ENCODE measurements at regions not wholly inside any gene's neighbourhood (a gene's known extent, or its start where the extent isn't known, plus 50 kb on each side); places are given as distances from the start of the nearest gene placed in this dataset.
"Not testable (repeated sequence)": the region's sequence is repeated elsewhere in the genome, so short reads cannot be mapped to it uniquely, and the experiment has no call there.

DNA sequence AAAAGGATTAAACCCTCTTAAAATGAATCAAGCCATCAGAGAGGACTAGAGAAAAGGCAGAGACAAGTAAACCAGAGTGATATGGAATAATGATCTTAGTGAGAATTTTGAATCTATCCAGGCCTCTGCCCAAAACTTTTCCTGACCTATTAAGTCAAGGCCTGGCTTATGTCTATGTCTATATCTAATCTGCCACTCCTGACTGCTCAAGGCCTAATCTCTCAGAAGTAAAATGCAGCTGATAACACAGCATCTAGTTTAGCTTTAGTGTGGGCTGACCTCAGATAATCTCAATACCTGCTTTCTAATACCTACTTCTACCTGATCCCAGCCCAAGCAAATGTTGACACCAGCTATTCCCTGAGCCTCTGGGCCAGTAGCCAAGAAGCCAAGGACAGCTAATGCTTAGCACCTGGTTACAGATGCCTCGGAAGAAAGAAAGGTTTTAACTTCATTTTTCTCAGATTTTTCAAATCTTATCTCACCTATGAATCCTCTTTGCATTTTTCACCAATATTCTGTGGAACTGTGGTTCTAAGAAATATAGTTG lies 1472.5 kb upstream of the SEL1L start:
- H3K4me3 ChIP-seq (ENCODE audit: low read depth, poor library complexity, severe bottlenecking) = no peak overlapping the region
- 54 to 60% methylated on average over 1 of the region's 1 CpG for WGBS, 2 donors
- no peak for DNase-seq (ENCODE audit: low spot score in 2 of 2)
- TF ChIP-seq, protein P1, sequence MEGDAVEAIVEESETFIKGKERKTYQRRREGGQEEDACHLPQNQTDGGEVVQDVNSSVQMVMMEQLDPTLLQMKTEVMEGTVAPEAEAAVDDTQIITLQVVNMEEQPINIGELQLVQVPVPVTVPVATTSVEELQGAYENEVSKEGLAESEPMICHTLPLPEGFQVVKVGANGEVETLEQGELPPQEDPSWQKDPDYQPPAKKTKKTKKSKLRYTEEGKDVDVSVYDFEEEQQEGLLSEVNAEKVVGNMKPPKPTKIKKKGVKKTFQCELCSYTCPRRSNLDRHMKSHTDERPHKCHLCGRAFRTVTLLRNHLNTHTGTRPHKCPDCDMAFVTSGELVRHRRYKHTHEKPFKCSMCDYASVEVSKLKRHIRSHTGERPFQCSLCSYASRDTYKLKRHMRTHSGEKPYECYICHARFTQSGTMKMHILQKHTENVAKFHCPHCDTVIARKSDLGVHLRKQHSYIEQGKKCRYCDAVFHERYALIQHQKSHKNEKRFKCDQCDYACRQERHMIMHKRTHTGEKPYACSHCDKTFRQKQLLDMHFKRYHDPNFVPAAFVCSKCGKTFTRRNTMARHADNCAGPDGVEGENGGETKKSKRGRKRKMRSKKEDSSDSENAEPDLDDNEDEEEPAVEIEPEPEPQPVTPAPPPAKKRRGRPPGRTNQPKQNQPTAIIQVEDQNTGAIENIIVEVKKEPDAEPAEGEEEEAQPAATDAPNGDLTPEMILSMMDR (IDR thresholded peaks at IDR 0.05) = no peak
- TF ChIP-seq POLR2A (IDR thresholded peaks at IDR 0.05) = no peak
- intact Hi-C loops (cut with DNase I; ENCODE audit: low total_unique reads) = no loop called here

DNA sequence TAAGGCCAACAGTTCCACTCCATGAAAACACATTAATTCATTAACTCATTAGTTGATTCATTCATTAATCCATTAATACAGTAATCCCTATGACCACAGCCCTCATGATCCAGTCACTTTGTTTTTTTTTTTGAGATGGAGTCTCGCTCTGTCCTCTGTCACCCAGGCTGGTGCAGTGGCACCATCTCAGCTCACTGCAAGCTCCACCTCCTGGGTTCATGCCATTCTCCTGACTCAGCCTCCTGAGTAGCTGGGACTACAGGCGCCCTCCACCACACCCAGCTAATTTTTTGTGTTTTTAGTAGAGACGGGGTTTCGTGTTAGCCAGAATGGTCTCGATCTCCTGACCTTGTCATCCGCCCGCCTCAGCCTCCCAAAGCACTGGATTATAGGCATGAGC lies 1473.4 kb upstream of the SEL1L start:
- WGBS, 2 donors = 93 to 96% methylated on average over 7 of the region's 7 CpGs
- DNase-seq (ENCODE audit: low spot score in 2 of 2); H3K4me3 ChIP-seq (ENCODE audit: low read depth, poor library complexity, severe bottlenecking); intact Hi-C loops (cut with DNase I; ENCODE audit: low total_unique reads): not testable (repeated sequence)

DNA sequence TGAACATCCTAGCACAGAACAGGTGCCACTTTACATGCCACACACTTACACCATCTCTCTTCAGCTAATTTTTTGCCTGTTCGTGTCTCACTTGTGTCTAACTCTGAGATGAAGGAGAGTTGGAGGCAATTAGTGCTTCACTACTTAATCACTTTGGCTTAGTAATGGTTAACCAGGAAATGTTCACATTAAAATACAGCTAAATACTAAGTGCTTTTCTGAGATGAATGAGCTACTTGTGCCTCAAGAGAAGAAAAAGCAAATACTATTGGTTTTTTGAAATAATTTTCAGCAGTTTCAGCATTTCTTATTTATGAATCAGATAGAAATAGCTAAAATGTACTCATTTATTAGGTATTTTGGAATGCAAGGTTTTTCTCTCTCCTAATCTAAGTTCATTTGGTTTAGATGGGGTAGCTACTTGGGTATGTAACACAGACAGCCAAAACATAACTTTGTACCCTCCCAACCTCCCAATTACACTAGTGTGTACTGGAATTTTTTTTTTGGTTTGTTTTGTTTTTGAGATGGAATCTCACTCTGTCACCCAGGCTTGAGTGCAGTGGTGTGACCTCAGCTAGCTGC lies 1474.1 kb upstream of the SEL1L start:
- no peak for DNase-seq (ENCODE audit: low spot score in 2 of 2)
- 94 to 95% methylated on average over 1 of the region's 1 CpG for WGBS, 2 donors

DNA sequence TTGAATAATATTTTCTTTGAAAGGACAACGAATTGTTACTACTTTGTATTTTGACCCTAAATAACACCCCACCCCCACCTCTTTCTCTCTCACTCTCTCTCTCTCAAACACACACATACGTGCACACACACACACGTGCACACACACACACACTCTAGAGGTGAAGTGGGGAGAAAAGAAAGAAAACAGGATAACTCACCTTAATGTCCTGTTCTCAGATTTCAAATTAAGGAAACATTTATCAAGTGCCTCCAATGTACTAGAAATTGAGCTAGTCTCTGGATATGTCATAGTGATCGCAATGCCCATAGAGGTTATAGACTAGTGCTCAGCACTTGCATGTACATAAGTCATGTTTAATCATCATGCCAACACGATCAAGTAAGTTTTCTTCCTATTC lies 1483.6 kb upstream of the SEL1L start:
- 79 to 86% methylated on average over 5 of the region's 5 CpGs for WGBS, 2 donors
- TF ChIP-seq, protein P1 (IDR thresholded peaks at IDR 0.05) = no peak
- no peak for TF ChIP-seq POLR2A (IDR thresholded peaks at IDR 0.05)
- no peak for DNase-seq (ENCODE audit: low spot score in 2 of 2)
- intact Hi-C loops (cut with DNase I; ENCODE audit: low total_unique reads) = no loop called here
- H3K4me3 ChIP-seq (ENCODE audit: low read depth, poor library complexity, severe bottlenecking) = no peak overlapping the region

More for the DNA sequence above, 1474.1 kb upstream of the SEL1L start:
- no peak overlapping the region for H3K4me3 ChIP-seq (ENCODE audit: low read depth, poor library complexity, severe bottlenecking)
- intact Hi-C loops (cut with DNase I; ENCODE audit: low total_unique reads) = no loop called here
- TF ChIP-seq, protein P1 (IDR thresholded peaks at IDR 0.05) = no peak
- no peak for TF ChIP-seq POLR2A (IDR thresholded peaks at IDR 0.05)

DNA sequence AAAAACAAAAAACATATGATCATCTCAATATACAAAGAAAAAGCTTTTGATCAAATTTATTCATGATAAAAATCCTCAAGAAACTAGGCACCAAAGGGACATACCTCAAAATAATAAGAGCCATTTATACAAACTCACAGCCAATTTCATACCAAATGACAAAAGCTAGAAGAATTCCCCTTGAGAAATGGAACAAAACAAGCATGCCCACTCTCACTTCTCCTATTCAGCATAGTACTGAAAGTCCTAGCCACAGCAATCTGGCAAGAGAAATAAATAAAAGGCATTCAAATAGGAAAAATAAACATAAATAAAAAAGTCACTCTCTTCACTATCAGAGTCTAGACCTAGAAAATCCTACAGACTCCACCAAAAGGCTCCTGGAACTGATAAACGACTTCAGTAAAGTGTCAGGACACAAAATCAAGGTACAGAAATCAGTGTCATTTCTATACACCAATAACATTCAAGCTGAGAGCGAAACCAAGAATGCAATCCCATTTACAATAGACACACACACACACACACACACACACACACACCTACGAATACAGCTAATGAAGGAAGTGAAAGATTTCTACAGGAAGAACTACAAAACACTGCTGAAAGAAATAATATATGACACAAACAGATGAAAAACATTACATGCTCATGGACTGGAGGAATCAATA lies 1486.2 kb upstream of the SEL1L start:
- WGBS, 2 donors = 69 to 87% methylated on average over 3 of the region's 3 CpGs
- no peak overlapping the region for H3K4me3 ChIP-seq (ENCODE audit: low read depth, poor library complexity, severe bottlenecking)
- DNase-seq (ENCODE audit: low spot score in 2 of 2) = no peak
- intact Hi-C loops (cut with DNase I; ENCODE audit: low total_unique reads) = no loop called here
- TF ChIP-seq, protein P1 (IDR thresholded peaks at IDR 0.05) = no peak
- no peak for TF ChIP-seq POLR2A (IDR thresholded peaks at IDR 0.05)

DNA sequence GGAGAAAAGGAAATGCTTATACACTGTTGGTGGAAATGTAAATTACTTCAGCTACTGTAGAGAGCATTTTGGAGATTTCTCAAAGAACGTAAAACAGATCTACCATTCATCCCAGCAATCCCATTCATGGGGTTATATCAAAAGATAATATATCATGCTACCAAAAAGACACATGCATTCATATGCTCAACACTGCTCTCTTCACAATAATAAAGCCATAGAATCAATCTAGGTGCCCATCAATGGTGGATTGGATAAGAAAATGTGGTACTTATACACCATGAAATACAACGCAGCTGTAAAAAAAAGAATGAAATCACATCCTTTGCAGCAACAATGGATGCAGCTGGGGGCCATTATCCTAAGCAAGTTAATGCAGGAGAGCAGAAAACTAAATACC lies 1487.7 kb upstream of the SEL1L start:
- intact Hi-C loops (cut with DNase I; ENCODE audit: low total_unique reads) = no loop called here
- TF ChIP-seq, protein P1 (IDR thresholded peaks at IDR 0.05) = no peak
- TF ChIP-seq POLR2A (IDR thresholded peaks at IDR 0.05) = no peak
- H3K4me3 ChIP-seq (ENCODE audit: low read depth, poor library complexity, severe bottlenecking) = no peak overlapping the region
- DNase-seq (ENCODE audit: low spot score in 2 of 2) = no peak
- 68 to 87% methylated on average over 2 of the region's 2 CpGs for whole genome bisulfite sequencing, 2 donors
